NT2/D1 (cell line): ENCODE measurements at regions not wholly inside any gene's neighbourhood (a gene's known extent, or its start where the extent isn't known, plus 50 kb on each side); places are given as distances from the start of the nearest gene placed in this dataset.

Experiments used
- SUZ12 ChIP-seq: IDR thresholded peaks from 2 replicates; pipeline ENCODE4 v1.6.1; 2011; ENCODE audit not compliant: insufficient read length, insufficient read depth; ENCODE audit errors: extremely low read depth
- ZNF274 ChIP-seq: IDR thresholded peaks from 2 replicates; pipeline ENCODE4 v1.6.1; 2011; ENCODE audit warnings: mild to moderate bottlenecking, low read depth, low read length

DNA sequence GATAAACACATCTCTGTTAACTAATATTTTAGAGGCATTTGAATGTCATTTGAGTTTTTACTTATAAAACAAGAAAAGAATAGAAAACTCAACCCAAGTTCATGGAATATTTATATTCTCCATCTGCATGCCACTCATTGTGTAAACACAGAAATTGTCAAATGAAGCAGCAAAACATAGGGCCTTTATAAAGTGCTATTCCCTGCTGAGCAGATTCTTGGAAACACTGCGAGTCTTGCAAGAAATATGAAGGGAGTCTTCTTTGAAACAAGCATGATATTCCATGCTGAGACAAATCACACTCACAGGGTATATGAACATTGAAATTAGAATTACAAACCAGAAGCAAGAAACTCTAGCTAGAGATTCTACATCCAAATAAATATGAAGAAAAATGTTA, 655.8 kb downstream of the BRINP3 start:
- no peak for TF ChIP-seq SUZ12
- no peak for TF ChIP-seq ZNF274
